HCT116 (cell line): ENCODE measurements at regions not wholly inside any gene's neighbourhood (a gene's known extent, or its start where the extent isn't known, plus 50 kb on each side); places are given as distances from the start of the nearest gene placed in this dataset.
"Not testable (repeated sequence)": the region's sequence is repeated elsewhere in the genome, so short reads cannot be mapped to it uniquely, and the experiment has no call there.

Experiments
- ATAC-seq: fragments of 200-7000 bp; cut with Tn5 transposase; 2 replicates; pipeline ENCODE4 v1.9.1; 2020; ENCODE audit warnings: mild to moderate bottlenecking, moderate library complexity
- BruUV-seq: library from RNA; stranded (reverse); fragments of 400-500 nt; replicated peaks from 2 replicates; lab custom pipeline; 2021; lab: Mats Ljungman, UMichigan
- CTCF ChIA-PET: fragments of 300-600 bp; sonication (Branson Sonifier 250); formaldehyde crosslinking; loops from one replicate; lab custom pipeline; 2021; ENCODE audit warnings: antibody characterized with exemption; lab: Charles Lee
- POLR2A ChIA-PET: fragments of 300-600, 350-600 bp; sonication (Branson Sonifier 250); formaldehyde crosslinking; loops from one replicate; lab custom pipeline; 2021; ENCODE audit warnings: antibody characterized with exemption; lab: Charles Lee
- RAD21 ChIA-PET, 2 experiments: fragments of 300-600 bp; sonication (Branson Sonifier 250); formaldehyde crosslinking; loops; one replicate each; lab custom pipeline; 2023; ENCODE audit warnings: low total read pairs in 2 of 2; ENCODE audit not compliant: uncharacterized antibody in 2 of 2, unreplicated experiment in 2 of 2, low non-redundant PET in 1 of 2; lab: Charles Lee
- DNase-seq: peaks from one replicate; pipeline ENCODE4 v3.0.0-alpha.2; 2010; ENCODE audit warnings: low read depth, low spot score
- H2AFZ ChIP-seq: fragments of 200-600 bp; shearing (Covaris generic), sonication (generic); 2 replicates; pipeline ENCODE4 v1.6.1; 2017; ENCODE audit warnings: low read depth, mixed run types, mixed read lengths, antibody characterized with exemption, low read length; ENCODE audit not compliant: poor library complexity, severe bottlenecking
- H3K27ac ChIP-seq: 2 replicates; pipeline ENCODE4 v1.5.1; 2012; ENCODE audit warnings: low read depth, low read length
- H3K27me3 ChIP-seq: fragments of 200-600 bp; sonication (generic); 2 replicates; pipeline ENCODE4 v1.6.1; 2016; ENCODE audit warnings: mixed run types, low read length, mixed read lengths; ENCODE audit not compliant: insufficient read depth
- H3K36me3 ChIP-seq, 2 experiments: fragments of 200-500 bp in 1 of 2; fragments of 200-600 bp in 1 of 2; sonication (Bioruptor generic) in 1 of 2; sonication (generic) in 1 of 2; 2 replicates each; pipeline versions ENCODE4 v1.5.1 to v1.6.1; 2014 to 2016; ENCODE audit warnings: low read length in 2 of 2, inconsistent platforms in 1 of 2, mixed read lengths in 1 of 2, mixed run types in 1 of 2; ENCODE audit not compliant: insufficient read depth in 2 of 2, control insufficient read depth in 1 of 2
- H3K4me1 ChIP-seq, 2 experiments: fragments of 200-600 bp in 1 of 2; sonication (generic) in 1 of 2; 2 replicates each; pipeline versions ENCODE4 v1.5.1 to v1.6.1; 2012 to 2017; ENCODE audit warnings: low read length in 2 of 2, inconsistent platforms in 1 of 2, mild to moderate bottlenecking in 1 of 2, mixed read lengths in 1 of 2, mixed run types in 1 of 2, moderate library complexity in 1 of 2; ENCODE audit not compliant: insufficient read depth in 2 of 2, control insufficient read depth in 1 of 2
- H3K4me2 ChIP-seq: fragments of 200-600 bp; sonication (generic); 2 replicates; pipeline ENCODE4 v1.6.1; 2017; ENCODE audit warnings: mixed run types, low read length, mixed read lengths
- H3K4me3 ChIP-seq, 2 experiments: fragments of 200-600 bp in 1 of 2; sonication (generic) in 1 of 2; replicated peaks in 1 of 2; 2 replicates each; pipeline ENCODE4 v1.5.1; 2011 to 2016; ENCODE audit warnings: low read length in 2 of 2, control low read depth in 1 of 2, low read depth in 1 of 2, mild to moderate bottlenecking in 1 of 2, mixed read lengths in 1 of 2, mixed run types in 1 of 2
- H3K79me2 ChIP-seq: fragments of 200-600 bp; sonication (generic); 2 replicates; pipeline ENCODE4 v1.6.1; 2017; ENCODE audit warnings: mild to moderate bottlenecking, mixed run types, low read length, moderate library complexity, mixed read lengths; ENCODE audit not compliant: insufficient read depth
- H3K9ac ChIP-seq: fragments of 200-600 bp; sonication (generic); 2 replicates; pipeline ENCODE4 v1.6.1; 2016; ENCODE audit warnings: low read length, mixed read lengths
- H3K9me2 ChIP-seq: fragments of 200-600 bp; sonication (generic), shearing (Covaris generic); 2 replicates; pipeline ENCODE4 v1.6.1; 2017; ENCODE audit warnings: mixed run types, mild to moderate bottlenecking, moderate library complexity; ENCODE audit not compliant: insufficient read depth
- H3K9me3 ChIP-seq, 2 experiments: fragments of 200-500 bp in 1 of 2; fragments of 200-600 bp in 1 of 2; sonication (Bioruptor generic) in 1 of 2; sonication (generic) in 1 of 2; 2 replicates each; pipeline ENCODE4 v1.6.1; 2014 to 2017; ENCODE audit warnings: low read length in 2 of 2, mixed read lengths in 2 of 2, inconsistent platforms in 1 of 2, low read depth in 1 of 2, mild to moderate bottlenecking in 1 of 2, mixed run types in 1 of 2, moderate library complexity in 1 of 2; ENCODE audit not compliant: control insufficient read depth in 1 of 2, insufficient read depth in 1 of 2
- H4K20me1 ChIP-seq: fragments of 200-600 bp; sonication (generic), shearing (Covaris generic); 2 replicates; pipeline ENCODE4 v1.6.1; 2017; ENCODE audit warnings: mixed run types, mild to moderate bottlenecking, moderate library complexity; ENCODE audit not compliant: insufficient read depth
- ATF3 ChIP-seq: IDR thresholded peaks from 2 replicates; pipeline ENCODE4 v1.6.1; 2012
- CBX3 ChIP-seq: IDR thresholded peaks from 2 replicates; pipeline ENCODE4 v1.6.1; 2012; ENCODE audit warnings: low read depth
- CEBPB ChIP-seq: IDR thresholded peaks from 2 replicates; pipeline ENCODE4 v1.6.1; 2012; ENCODE audit warnings: low read depth
- CTCF ChIP-seq, 3 experiments: fragments of 200-600 bp in 1 of 3; sonication (generic) in 1 of 3; IDR thresholded peaks in 2 of 3; conservative IDR thresholded peaks in 1 of 3; 2 replicates each; pipeline ENCODE4 v1.5.1; 2012 to 2017; ENCODE audit warnings: low read depth in 2 of 3, low read length in 2 of 3, antibody characterized with exemption in 1 of 3, borderline replicate concordance in 1 of 3, control low read depth in 1 of 3, mild to moderate bottlenecking in 1 of 3, mixed read lengths in 1 of 3, mixed run types in 1 of 3, moderate library complexity in 1 of 3; ENCODE audit not compliant: insufficient read depth in 1 of 3
- EGR1 ChIP-seq: IDR thresholded peaks from 2 replicates; pipeline ENCODE4 v1.6.1; 2012; ENCODE audit warnings: low read depth
- FOSL1 ChIP-seq: IDR thresholded peaks from 2 replicates; pipeline ENCODE4 v1.6.1; 2012; ENCODE audit warnings: low read depth
- JUND ChIP-seq: IDR thresholded peaks from 2 replicates; pipeline ENCODE4 v1.6.1; 2012
- POLR2AphosphoS5 ChIP-seq: IDR thresholded peaks from 2 replicates; pipeline ENCODE4 v1.6.1; 2011; ENCODE audit warnings: mild to moderate bottlenecking, low read depth, low read length, moderate library complexity
- RAD21 ChIP-seq: IDR thresholded peaks from 2 replicates; pipeline ENCODE4 v1.6.1; 2012; ENCODE audit warnings: low read depth, mild to moderate bottlenecking
- REST ChIP-seq: IDR thresholded peaks from 2 replicates; pipeline ENCODE4 v1.6.1; 2012; ENCODE audit warnings: low read depth
- SRF ChIP-seq: IDR thresholded peaks from 2 replicates; pipeline ENCODE4 v1.6.1; 2012; ENCODE audit warnings: low read depth
- TCF7L2 ChIP-seq: IDR thresholded peaks from 2 replicates; pipeline ENCODE4 v1.7.0; 2011; ENCODE audit warnings: borderline replicate concordance, inconsistent platforms; ENCODE audit not compliant: insufficient read depth, insufficient read length; ENCODE audit errors: extremely low read depth
- ZBTB33 ChIP-seq: IDR thresholded peaks from 2 replicates; pipeline ENCODE4 v1.6.1; 2011; ENCODE audit warnings: mild to moderate bottlenecking, low read length, moderate library complexity; ENCODE audit not compliant: insufficient replicate concordance; ENCODE audit errors: extremely low read depth
- ZNF274 ChIP-seq: fragments of 200-500 bp; sonication (Bioruptor generic); IDR thresholded peaks from 2 replicates; pipeline ENCODE4 v1.6.1; 2014; ENCODE audit warnings: mild to moderate bottlenecking, low read depth, low read length, inconsistent platforms
- intact Hi-C: fragments of 100-400 bp; cut with micrococcal nuclease; formaldehyde crosslinking; loops from 2 replicates; pipeline ENCODE4 v1.10.0; 2022

GRCh38 chr15:77915261-77915960 lies 162.1 kb downstream of the TBC1D2B start:
- no TSS peak for BruUV-seq
- intact Hi-C loops, result no loop called here
- no peak for DNase-seq
- H4K20me1 ChIP-seq, result no peaks in the 10 kb centered on the region
- H3K27ac ChIP-seq, result no peak overlapping the region
- H3K4me1 ChIP-seq, result peaks cover 0 to 4% of the 10 kb centered on the region in 2 experiments; a peak in 1 of 4 replicates
- H3K4me3 ChIP-seq, result no peak overlapping the region
- no peaks in the 10 kb centered on the region for H3K27me3 ChIP-seq
- POLR2A ChIA-PET, result no interaction called here
- RAD21 ChIA-PET, result no interaction called here
- CTCF ChIA-PET, result no interaction called here
- no peaks in the 10 kb centered on the region for H3K79me2 ChIP-seq
- H3K9ac ChIP-seq, result no peak overlapping the region
- no peak for ATAC-seq
- no peaks in the 10 kb centered on the region for H3K9me2 ChIP-seq
- H3K9me3 ChIP-seq, result no peaks in the 10 kb centered on the region
- no peak overlapping the region for H2AFZ ChIP-seq
- H3K36me3 ChIP-seq, result no peaks in the 10 kb centered on the region
- no peak overlapping the region for H3K4me2 ChIP-seq
- no peak for TF ChIP-seq JUND
- TF ChIP-seq EGR1, result no peak
- TF ChIP-seq CTCF (IDR thresholded peaks at IDR 0.05 in 2 of 3, conservative IDR thresholded peaks at IDR 0.05 in 1 of 3; ENCODE audit: borderline replicate concordance in 1 of 3, insufficient read depth in 1 of 3, low read depth in 2 of 3, low read length in 2 of 3), result no peak
- TF ChIP-seq ZBTB33, result no peak
- no peak for TF ChIP-seq ATF3
- no peak for TF ChIP-seq TCF7L2
- no peak for TF ChIP-seq SRF
- no peak for TF ChIP-seq ZNF274
- no peak for TF ChIP-seq FOSL1
- TF ChIP-seq REST, result no peak
- TF ChIP-seq RAD21, result no peak
- TF ChIP-seq POLR2AphosphoS5, result no peak
- TF ChIP-seq CBX3, result no peak
- TF ChIP-seq CEBPB, result no peak

GRCh38 chr15:77914531-77914930 lies 163.0 kb downstream of the TBC1D2B start:
- RAD21 ChIA-PET, H4K20me1 ChIP-seq, H3K4me2 ChIP-seq, H3K9me2 ChIP-seq, POLR2A ChIA-PET, H2AFZ ChIP-seq, ATAC-seq, H3K36me3 ChIP-seq, H3K27me3 ChIP-seq, H3K9me3 ChIP-seq, BruUV-seq, CTCF ChIA-PET, DNase-seq, H3K27ac ChIP-seq, H3K9ac ChIP-seq, H3K79me2 ChIP-seq, H3K4me3 ChIP-seq, H3K4me1 ChIP-seq: not testable (repeated sequence)
- intact Hi-C loops, result loop anchor here (5.0 kb wide), 1 partner anchor 823 kb away; no protein-coding TSS in a partner anchor
